ENCODE measurements at regions not wholly inside any gene's neighbourhood (a gene's known extent, or its start where the extent isn't known, plus 50 kb on each side); places are given as distances from the start of the nearest gene placed in this dataset.

- Histone ChIP-seq H3K79me2 (ENCODE audit: insufficient read depth, low read length) (no peaks in the 10 kb centered on the region), H3K9me3 (ENCODE audit: insufficient read depth, low read depth, low read length) (no peaks in the 10 kb centered on the region), H3K9ac (ENCODE audit: low read depth, low read length, poor library complexity, severe bottlenecking) (no peak overlapping the region), H3K4me1 (ENCODE audit: insufficient read depth, low read length, poor library complexity, severe bottlenecking) (no peaks in the 10 kb centered on the region), H3K36me3 (ENCODE audit: insufficient read depth, low read length) (no peaks in the 10 kb centered on the region), H4K20me1 (ENCODE audit: insufficient read depth, low read length, poor library complexity, severe bottlenecking) (no peaks in the 10 kb centered on the region), H2AFZ (ENCODE audit: low read length) (no peak overlapping the region), H3K4me3 (ENCODE audit: low read length, poor library complexity, severe bottlenecking) (no peak overlapping the region), H3K4me2 (ENCODE audit: low read depth, low read length, poor library complexity, severe bottlenecking) (no peak overlapping the region), H3F3A (ENCODE audit: low read depth) (no peaks in the 10 kb centered on the region), H3K27me3 (ENCODE audit: insufficient read depth, low read length, poor library complexity, severe bottlenecking) (no peaks in the 10 kb centered on the region), H3K9me2 (replicated peaks; ENCODE audit: low read depth, low read length) (no peaks in the 10 kb centered on the region)
- TF ChIP-seq CTCF (conservative IDR thresholded peaks at IDR 0.05; ENCODE audit: low read length) (no peak), EZH2phosphoT487 (IDR thresholded peaks at IDR 0.05; ENCODE audit: borderline replicate concordance) (no peak)
Observed at GRCh38 chr4:117868201-117868600, 166.1 kb upstream of the NDST3 start.

- no peaks in the 10 kb centered on the region for H3K36me3 ChIP-seq (ENCODE audit: insufficient read depth, low read length)
- H4K20me1 ChIP-seq (ENCODE audit: insufficient read depth, low read length, poor library complexity, severe bottlenecking) = no peaks in the 10 kb centered on the region
- H3K9me3 ChIP-seq (ENCODE audit: insufficient read depth, low read depth, low read length) = no peaks in the 10 kb centered on the region
- no peak overlapping the region for H3K9ac ChIP-seq (ENCODE audit: low read depth, low read length, poor library complexity, severe bottlenecking)
- no peak overlapping the region for H2AFZ ChIP-seq (ENCODE audit: low read length)
- no peaks in the 10 kb centered on the region for H3K27me3 ChIP-seq (ENCODE audit: insufficient read depth, low read length, poor library complexity, severe bottlenecking)
- TF ChIP-seq EZH2phosphoT487 (IDR thresholded peaks at IDR 0.05; ENCODE audit: borderline replicate concordance) (no peak), CTCF (conservative IDR thresholded peaks at IDR 0.05; ENCODE audit: low read length) (no peak)
- H3K4me1 ChIP-seq (ENCODE audit: insufficient read depth, low read length, poor library complexity, severe bottlenecking) = no peaks in the 10 kb centered on the region
- H3F3A ChIP-seq (ENCODE audit: low read depth) = no peaks in the 10 kb centered on the region
- no peaks in the 10 kb centered on the region for H3K79me2 ChIP-seq (ENCODE audit: insufficient read depth, low read length)
- H3K4me2 ChIP-seq (ENCODE audit: low read depth, low read length, poor library complexity, severe bottlenecking) = no peak overlapping the region
- no peak overlapping the region for H3K4me3 ChIP-seq (ENCODE audit: low read length, poor library complexity, severe bottlenecking)
- no peaks in the 10 kb centered on the region for H3K9me2 ChIP-seq (replicated peaks; ENCODE audit: low read depth, low read length)
Observed at GRCh38 chr4:117873779-117874178, 160.5 kb upstream of the NDST3 start.

GRCh38 chr4:117874216-117874615 is 160.1 kb upstream of the NDST3 start:
- Histone ChIP-seq H2AFZ (ENCODE audit: low read length) (no peak overlapping the region), H3F3A (ENCODE audit: low read depth) (no peaks in the 10 kb centered on the region), H3K36me3 (ENCODE audit: insufficient read depth, low read length) (no peaks in the 10 kb centered on the region), H3K9ac (ENCODE audit: low read depth, low read length, poor library complexity, severe bottlenecking) (no peak overlapping the region), H3K4me1 (ENCODE audit: insufficient read depth, low read length, poor library complexity, severe bottlenecking) (no peaks in the 10 kb centered on the region), H3K9me2 (replicated peaks; ENCODE audit: low read depth, low read length) (no peaks in the 10 kb centered on the region), H3K9me3 (ENCODE audit: insufficient read depth, low read depth, low read length) (no peaks in the 10 kb centered on the region), H3K27me3 (ENCODE audit: insufficient read depth, low read length, poor library complexity, severe bottlenecking) (no peaks in the 10 kb centered on the region), H3K4me3 (ENCODE audit: low read length, poor library complexity, severe bottlenecking) (no peak overlapping the region), H3K4me2 (ENCODE audit: low read depth, low read length, poor library complexity, severe bottlenecking) (no peak overlapping the region), H3K79me2 (ENCODE audit: insufficient read depth, low read length) (no peaks in the 10 kb centered on the region), H4K20me1 (ENCODE audit: insufficient read depth, low read length, poor library complexity, severe bottlenecking) (no peaks in the 10 kb centered on the region)
- no peak for TF ChIP-seq CTCF (conservative IDR thresholded peaks at IDR 0.05; ENCODE audit: low read length)
- no peak for TF ChIP-seq EZH2phosphoT487 (IDR thresholded peaks at IDR 0.05; ENCODE audit: borderline replicate concordance)
